H1 (cell line): ENCODE measurements at regions not wholly inside any gene's neighbourhood (a gene's known extent, or its start where the extent isn't known, plus 50 kb on each side); places are given as distances from the start of the nearest gene placed in this dataset.

Experiments
- CREB1 ChIP-seq: IDR thresholded peaks from 2 replicates; pipeline ENCODE4 v1.6.1; 2012; ENCODE audit warnings: inconsistent platforms
- CTCF ChIP-seq, 3 experiments: IDR thresholded peaks; 1 replicate in 2 of 3; 2 replicates in 1 of 3; pipeline versions ENCODE4 v1.5.1 to v1.6.1; 2011; ENCODE audit warnings: low read length in 3 of 3, mild to moderate bottlenecking in 3 of 3, inconsistent platforms in 2 of 3, low read depth in 1 of 3, moderate library complexity in 1 of 3; ENCODE audit not compliant: insufficient read depth in 1 of 3; ENCODE audit errors: control extremely low read depth in 1 of 3
- EGR1 ChIP-seq: IDR thresholded peaks from 2 replicates; pipeline ENCODE4 v1.6.1; 2011; ENCODE audit warnings: low read depth, low read length, borderline replicate concordance
- EP300 ChIP-seq, 2 experiments: IDR thresholded peaks; 1 replicate in 1 of 2; 2 replicates in 1 of 2; pipeline ENCODE4 v1.6.1; 2011 to 2012; ENCODE audit warnings: low read depth in 2 of 2, low read length in 2 of 2, mild to moderate bottlenecking in 2 of 2, borderline replicate concordance in 1 of 2, inconsistent platforms in 1 of 2, moderate library complexity in 1 of 2
- EZH2 ChIP-seq: fragments of 200-600 bp; sonication (generic); IDR thresholded peaks from 2 replicates; pipeline ENCODE4 v1.7.1; 2012; ENCODE audit warnings: low read depth, mild to moderate bottlenecking, moderate library complexity, low read length, inconsistent platforms; ENCODE audit not compliant: severe bottlenecking
- FOSL1 ChIP-seq: IDR thresholded peaks from 2 replicates; pipeline ENCODE4 v1.6.1; 2011; ENCODE audit warnings: mild to moderate bottlenecking, low read depth, low read length, moderate library complexity; ENCODE audit not compliant: insufficient read depth
- KDM4A ChIP-seq: IDR thresholded peaks from one replicate; pipeline ENCODE4 v1.7.1; 2012; ENCODE audit warnings: low read depth, mild to moderate bottlenecking, moderate library complexity, low read length, inconsistent platforms; ENCODE audit not compliant: severe bottlenecking
- POLR2A ChIP-seq, 2 experiments: IDR thresholded peaks; 1 replicate in 1 of 2; 2 replicates in 1 of 2; pipeline ENCODE4 v1.6.1; 2011; ENCODE audit warnings: low read depth in 2 of 2, low read length in 2 of 2, mild to moderate bottlenecking in 2 of 2; ENCODE audit errors: control extremely low read depth in 1 of 2
- POLR2AphosphoS5 ChIP-seq: IDR thresholded peaks from 2 replicates; pipeline ENCODE4 v1.6.1; 2011; ENCODE audit warnings: low read depth, low read length
- RAD21 ChIP-seq, 2 experiments: IDR thresholded peaks in 1 of 2; conservative IDR thresholded peaks in 1 of 2; 2 replicates each; pipeline ENCODE4 v1.6.1; 2011; ENCODE audit warnings: low read depth in 2 of 2, low read length in 2 of 2, improper control_type of control experiment in 1 of 2, inconsistent platforms in 1 of 2, mild to moderate bottlenecking in 1 of 2, moderate library complexity in 1 of 2
- RFX5 ChIP-seq: IDR thresholded peaks from 2 replicates; pipeline ENCODE4 v1.6.1; 2011; ENCODE audit warnings: low read depth, low read length, improper control_type of control experiment, borderline replicate concordance
- TAF7 ChIP-seq: optimal IDR thresholded peaks from 2 replicates; pipeline ENCODE3; 2011; ENCODE audit warnings: low read depth, mild to moderate bottlenecking, inconsistent platforms, low read length, moderate library complexity, borderline replicate concordance
- YY1 ChIP-seq: IDR thresholded peaks from 2 replicates; pipeline ENCODE4 v1.6.1; 2011; ENCODE audit warnings: low read depth, mild to moderate bottlenecking, low read length

GRCh38 chr4:108529984-108530905 is 90.1 kb upstream of the RPL34 start:
- TF ChIP-seq CREB1, result no peak
- TF ChIP-seq EZH2, result no peak
- no peak for TF ChIP-seq KDM4A
- TF ChIP-seq EP300 (IDR thresholded peaks at IDR 0.05; ENCODE audit: borderline replicate concordance in 1 of 2, low read depth in 2 of 2, low read length in 2 of 2), result no peak
- TF ChIP-seq RAD21 (IDR thresholded peaks at IDR 0.05 in 1 of 2, conservative IDR thresholded peaks at IDR 0.05 in 1 of 2; ENCODE audit: low read depth in 2 of 2, low read length in 2 of 2), result no peak
- TF ChIP-seq CTCF (IDR thresholded peaks at IDR 0.05; ENCODE audit: control extremely low read depth in 1 of 3, insufficient read depth in 1 of 3, low read depth in 1 of 3, low read length in 3 of 3), result no peak
- no peak for TF ChIP-seq POLR2AphosphoS5
- TF ChIP-seq FOSL1, result no peak
- TF ChIP-seq POLR2A (IDR thresholded peaks at IDR 0.05; ENCODE audit: control extremely low read depth in 1 of 2, low read depth in 2 of 2, low read length in 2 of 2), result no peak
- no peak for TF ChIP-seq YY1
- TF ChIP-seq EGR1, result no peak
- no peak for TF ChIP-seq RFX5
- no peak for TF ChIP-seq TAF7
